Adrenal gland (tissue), 9 donors: ENCODE measurements at regions not wholly inside any gene's neighbourhood (a gene's known extent, or its start where the extent isn't known, plus 50 kb on each side); places are given as distances from the start of the nearest gene placed in this dataset.

Experiments
- DNase-seq, 7 donors: peaks; one replicate each; pipeline ENCODE4 v3.0.0-alpha.2; 2019 to 2020
- H3K27ac ChIP-seq, 5 donors: fragments of 200-600 bp; sonication (generic) in 4 of 5; 1 replicate in 3 of 5; 2 replicates in 2 of 5; pipeline versions ENCODE4 v1.5.1 to v1.8.0; 2016 to 2020; ENCODE audit warnings: mild to moderate bottlenecking in 1 of 5
- H3K27me3 ChIP-seq: fragments of 200-600 bp; 2 replicates; pipeline ENCODE4 v1.8.0; 2021
- H3K36me3 ChIP-seq, 2 donors: fragments of 200-600 bp; replicated peaks in 1 of 2; 1 replicate in 1 of 2; 2 replicates in 1 of 2; pipeline versions ENCODE4 v1.5.1 to v1.8.0; 2018 to 2022
- H3K4me1 ChIP-seq, 2 donors: fragments of 200-600 bp; replicated peaks in 1 of 2; 1 replicate in 1 of 2; 2 replicates in 1 of 2; pipeline versions ENCODE4 v1.5.1 to v1.8.0; 2018 to 2021
- H3K4me3 ChIP-seq, 4 donors: fragments of 200-600 bp; sonication (generic) in 3 of 4; one replicate each; pipeline ENCODE4 v1.5.1; 2016 to 2018
- H3K9me3 ChIP-seq, 3 donors: fragments of 200-600 bp; sonication (generic) in 1 of 3; replicated peaks in 1 of 3; 1 replicate in 2 of 3; 2 replicates in 1 of 3; pipeline versions ENCODE4 v1.5.1 to v1.8.0; 2016 to 2021
- CTCF ChIP-seq, 6 experiments: fragments of 450-650 bp in 4 of 6; fragments of 200-600 bp in 2 of 6; sonication (generic) in 1 of 6; IDR thresholded peaks; 1 replicate in 5 of 6; 2 replicates in 1 of 6; pipeline versions ENCODE4 v1.5.1 to v1.8.0; 2016 to 2021; ENCODE audit warnings: antibody characterized with exemption in 6 of 6, mild to moderate bottlenecking in 2 of 6, moderate library complexity in 1 of 6
- POLR2A ChIP-seq, 2 donors: fragments of 450-650 bp; IDR thresholded peaks; one replicate each; pipeline ENCODE4 v1.6.1; 2017; ENCODE audit warnings: antibody characterized with exemption in 2 of 2, mild to moderate bottlenecking in 2 of 2, moderate library complexity in 1 of 2
- WGBS, 4 donors: extraction: QIAGEN DNeasy Blood & Tissue Kit in 2 of 4; methylation state at CpG; one replicate each; pipeline versions ENCODE4 v1.1.5 to v1.1.7; 2013 to 2017; 5-methylcytosine and 5-hydroxymethylcytosine counted together
- intact Hi-C, 2 donors: fragments of 100-400 bp; cut with DNase I; formaldehyde crosslinking; loops; one replicate each; pipeline versions ENCODE4 v1.14.1 to v1.15.0; 2022 to 2023
- donor health status: healthy with polysubstance abuse.
- donor health status: Bipolar disorder and iron deficiency.
- donor health status: DM: yes; HTN: yes; CAD: no.
- donor health status: DM: no; HTN: no; CAD: no.
- donor health status: DM: no; HTN: no; CAD: no.

GRCh38 chr3:6250167-6250566 lies 610.7 kb upstream of the GRM7 start:
- Histone ChIP-seq H3K27me3 (no peaks in the 10 kb centered on the region), H3K9me3 (no peaks in the 10 kb centered on the region), H3K27ac (no peak overlapping the region), H3K4me3 (no peak overlapping the region), H3K36me3 (no peaks in the 10 kb centered on the region), H3K4me1 (no peaks in the 10 kb centered on the region)
- intact Hi-C loops, result no loop called here
- TF ChIP-seq CTCF (IDR thresholded peaks at IDR 0.05), result no peak
- TF ChIP-seq POLR2A (IDR thresholded peaks at IDR 0.05), result no peak
- DNase-seq, result no peak

- TF ChIP-seq POLR2A (IDR thresholded peaks at IDR 0.05) (no peak), CTCF (IDR thresholded peaks at IDR 0.05) (no peak)
- no peak for DNase-seq
- Histone ChIP-seq H3K27me3 (no peaks in the 10 kb centered on the region), H3K27ac (no peak overlapping the region), H3K9me3 (no peaks in the 10 kb centered on the region), H3K4me3 (no peak overlapping the region), H3K36me3 (no peaks in the 10 kb centered on the region), H3K4me1 (no peaks in the 10 kb centered on the region)
- WGBS, 4 donors, result 67 to 76% (median 73%) methylated on average over 2 of the region's 2 CpGs
- intact Hi-C loops, result no loop called here
These were observed 609.1 kb upstream of the GRM7 start for GRCh38 chr3:6251612-6252400.

- TF ChIP-seq POLR2A (IDR thresholded peaks at IDR 0.05) (no peak), CTCF (IDR thresholded peaks at IDR 0.05) (no peak)
- Histone ChIP-seq H3K36me3 (no peaks in the 10 kb centered on the region), H3K4me1 (no peaks in the 10 kb centered on the region), H3K9me3 (no peaks in the 10 kb centered on the region), H3K27ac (no peak overlapping the region), H3K27me3 (no peaks in the 10 kb centered on the region), H3K4me3 (no peak overlapping the region)
- intact Hi-C loops, result no loop called here
- no peak for DNase-seq
- WGBS, 4 donors, result 87 to 100% (median 93%) methylated on average over 1 of the region's 1 CpG
These were observed 606.4 kb upstream of the GRM7 start for GRCh38 chr3:6254490-6254889.

- DNase-seq, result no peak
- Histone ChIP-seq H3K36me3 (no peaks in the 10 kb centered on the region), H3K27ac (no peak overlapping the region), H3K4me1 (no peaks in the 10 kb centered on the region), H3K27me3 (no peaks in the 10 kb centered on the region), H3K4me3 (no peak overlapping the region), H3K9me3 (no peaks in the 10 kb centered on the region)
- 93 to 95% (median 94%) methylated on average over 6 of the region's 6 CpGs for WGBS, 4 donors
- intact Hi-C loops, result no loop called here
- TF ChIP-seq POLR2A (IDR thresholded peaks at IDR 0.05), result no peak
- TF ChIP-seq CTCF (IDR thresholded peaks at IDR 0.05), result no peak
These were observed 605.7 kb upstream of the GRM7 start for GRCh38 chr3:6255229-6255628.
